Fibroblast of villous mesenchyme (primary cell): ENCODE measurements at regions not wholly inside any gene's neighbourhood (a gene's known extent, or its start where the extent isn't known, plus 50 kb on each side); places are given as distances from the start of the nearest gene placed in this dataset.

ENCODE experiments used
- DNase-seq: peaks from one replicate; pipeline ENCODE4 v3.0.0-alpha.2; 2010; ENCODE audit warnings: low read depth
- H3K4me3 ChIP-seq: 2 replicates; pipeline ENCODE4 v1.5.1; 2011; ENCODE audit warnings: low read depth, mild to moderate bottlenecking, low read length
- TF ChIP-seq, protein P1 (sequence below): IDR thresholded peaks from 2 replicates; pipeline ENCODE4 v1.5.1; 2012; ENCODE audit warnings: low read depth, mild to moderate bottlenecking, low read length; ENCODE audit not compliant: insufficient read depth

GRCh38 chr3:22122567-22122966 is 371.6 kb upstream of the ZNF385D start:
- DNase-seq = no peak
- H3K4me3 ChIP-seq = no peak overlapping the region
- TF ChIP-seq, protein P1, sequence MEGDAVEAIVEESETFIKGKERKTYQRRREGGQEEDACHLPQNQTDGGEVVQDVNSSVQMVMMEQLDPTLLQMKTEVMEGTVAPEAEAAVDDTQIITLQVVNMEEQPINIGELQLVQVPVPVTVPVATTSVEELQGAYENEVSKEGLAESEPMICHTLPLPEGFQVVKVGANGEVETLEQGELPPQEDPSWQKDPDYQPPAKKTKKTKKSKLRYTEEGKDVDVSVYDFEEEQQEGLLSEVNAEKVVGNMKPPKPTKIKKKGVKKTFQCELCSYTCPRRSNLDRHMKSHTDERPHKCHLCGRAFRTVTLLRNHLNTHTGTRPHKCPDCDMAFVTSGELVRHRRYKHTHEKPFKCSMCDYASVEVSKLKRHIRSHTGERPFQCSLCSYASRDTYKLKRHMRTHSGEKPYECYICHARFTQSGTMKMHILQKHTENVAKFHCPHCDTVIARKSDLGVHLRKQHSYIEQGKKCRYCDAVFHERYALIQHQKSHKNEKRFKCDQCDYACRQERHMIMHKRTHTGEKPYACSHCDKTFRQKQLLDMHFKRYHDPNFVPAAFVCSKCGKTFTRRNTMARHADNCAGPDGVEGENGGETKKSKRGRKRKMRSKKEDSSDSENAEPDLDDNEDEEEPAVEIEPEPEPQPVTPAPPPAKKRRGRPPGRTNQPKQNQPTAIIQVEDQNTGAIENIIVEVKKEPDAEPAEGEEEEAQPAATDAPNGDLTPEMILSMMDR = no peak

- TF ChIP-seq, protein P1 = no peak
- DNase-seq = no peak
- no peak overlapping the region for H3K4me3 ChIP-seq
These were observed 378.1 kb upstream of the ZNF385D start for GRCh38 chr3:22129101-22129500.

DNA sequence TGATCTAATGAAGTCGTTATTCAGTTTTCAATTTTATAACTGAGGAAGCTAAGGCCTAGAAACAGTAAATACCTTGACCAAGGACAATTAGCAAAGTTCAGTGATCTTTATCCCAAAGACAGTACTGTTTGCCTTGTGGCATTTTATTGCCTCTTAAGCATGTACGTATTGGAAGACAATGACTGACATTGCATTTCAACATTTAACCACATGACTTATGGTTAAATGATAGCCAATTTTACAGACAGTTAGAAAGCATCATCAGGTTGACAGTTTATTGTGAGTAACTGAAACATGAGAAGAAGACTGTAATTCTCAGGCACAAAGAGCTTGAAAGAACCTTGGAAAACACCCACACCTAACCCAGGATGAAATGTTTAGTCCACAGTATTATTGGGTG is 390.8 kb upstream of the ZNF385D start:
- TF ChIP-seq, protein P1 = no peak
- DNase-seq = no peak
- no peak overlapping the region for H3K4me3 ChIP-seq

DNA sequence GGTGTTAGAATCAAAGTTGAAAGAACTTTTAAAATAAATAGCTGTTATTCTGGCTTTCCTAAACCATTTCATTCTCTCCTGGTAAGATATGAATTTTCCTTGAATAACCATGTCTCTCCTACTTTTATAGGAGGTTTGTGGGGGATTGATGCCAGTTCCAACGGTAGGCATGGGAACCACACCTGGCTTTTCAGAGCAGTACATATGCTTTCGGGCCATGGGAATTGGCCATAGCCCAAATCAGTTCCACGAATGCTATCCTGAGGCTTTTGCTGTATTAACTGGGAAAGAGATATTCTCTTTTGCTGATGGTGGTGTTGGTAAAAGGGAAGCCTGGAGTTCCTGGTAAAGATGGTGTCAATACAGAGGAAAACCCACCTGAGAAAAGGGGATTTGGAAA is 396.2 kb upstream of the ZNF385D start:
- DNase-seq = no peak
- no peak overlapping the region for H3K4me3 ChIP-seq
- TF ChIP-seq, protein P1 = no peak

- no peak for DNase-seq
- no peak overlapping the region for H3K4me3 ChIP-seq
- TF ChIP-seq, protein P1 = no peak
These were observed 405.9 kb upstream of the ZNF385D start for GRCh38 chr3:22156868-22157267.

- H3K4me3 ChIP-seq = no peak overlapping the region
- TF ChIP-seq, protein P1 = no peak
- DNase-seq = no peak
These were observed 406.8 kb upstream of the ZNF385D start for GRCh38 chr3:22157848-22158247.

GRCh38 chr3:22159004-22159695 is 408.1 kb upstream of the ZNF385D start:
- no peak for DNase-seq
- no peak overlapping the region for H3K4me3 ChIP-seq
- TF ChIP-seq, protein P1 = no peak
